Smooth muscle cell (in vitro differentiated cells): ENCODE measurements at regions not wholly inside any gene's neighbourhood (a gene's known extent, or its start where the extent isn't known, plus 50 kb on each side); places are given as distances from the start of the nearest gene placed in this dataset.

Experiments
- DNase-seq: peaks from one replicate; lab custom pipeline; 2025; ENCODE audit not compliant: unreplicated experiment; lab: John Stamatoyannopoulos, UW
- H2AFZ ChIP-seq: fragments of 200-600 bp; sonication (generic); 2 replicates; pipeline ENCODE4 v1.6.0; 2016; ENCODE audit warnings: antibody characterized with exemption, low read depth, mild to moderate bottlenecking
- H3F3A ChIP-seq: fragments of 200-600 bp; sonication (generic); 2 replicates; pipeline ENCODE4 v1.6.0; 2017; ENCODE audit warnings: antibody characterized with exemption, low read depth
- H3K27ac ChIP-seq: fragments of 200-600 bp; sonication (generic); 2 replicates; pipeline ENCODE4 v1.5.1; 2016; ENCODE audit warnings: low read depth, mild to moderate bottlenecking
- H3K27me3 ChIP-seq: fragments of 200-600 bp; sonication (generic); 2 replicates; pipeline ENCODE4 v1.6.1; 2016; ENCODE audit warnings: low read depth, mild to moderate bottlenecking
- H3K36me3 ChIP-seq: fragments of 200-600 bp; sonication (generic); 2 replicates; pipeline ENCODE4 v1.5.1; 2016; ENCODE audit warnings: low read depth
- H3K4me1 ChIP-seq: fragments of 200-600 bp; sonication (generic); 2 replicates; pipeline ENCODE4 v1.5.1; 2016; ENCODE audit warnings: low read depth
- H3K4me2 ChIP-seq: fragments of 200-600 bp; sonication (generic); 2 replicates; pipeline ENCODE4 v1.6.0; 2016; ENCODE audit warnings: mild to moderate bottlenecking
- H3K4me3 ChIP-seq: fragments of 200-600 bp; sonication (generic); 2 replicates; pipeline ENCODE4 v1.5.1; 2016; ENCODE audit warnings: mild to moderate bottlenecking
- H3K79me2 ChIP-seq: fragments of 200-600 bp; sonication (generic); 2 replicates; pipeline ENCODE4 v1.6.0; 2016; ENCODE audit warnings: low read depth, mild to moderate bottlenecking
- H3K9ac ChIP-seq: fragments of 200-600 bp; sonication (generic); 2 replicates; pipeline ENCODE4 v1.6.0; 2016; ENCODE audit warnings: low read depth
- H3K9me3 ChIP-seq: fragments of 200-600 bp; sonication (generic); replicated peaks from 2 replicates; pipeline ENCODE4 v1.5.1; 2016; ENCODE audit warnings: low read depth
- H4K20me1 ChIP-seq: fragments of 200-600 bp; sonication (generic); 2 replicates; pipeline ENCODE4 v1.6.0; 2016; ENCODE audit warnings: low read depth
- WGBS: methylation state at CpG from one replicate; pipeline ENCODE4 v1.1.7; 2016; ENCODE audit warnings: low lambda C conversion rate; 5-methylcytosine and 5-hydroxymethylcytosine counted together
- TF ChIP-seq, protein P1 (sequence below): fragments of 200-600 bp; sonication (generic); IDR thresholded peaks from 2 replicates; pipeline ENCODE4 v1.5.1; 2017; ENCODE audit warnings: borderline replicate concordance, mild to moderate bottlenecking, antibody characterized with exemption; ENCODE audit not compliant: insufficient read depth, poor library complexity, severe bottlenecking

GRCh38 chr13:30027569-30028455 lies 177.4 kb upstream of the UBL3 start:
- Histone ChIP-seq H3K4me3 (no peak overlapping the region), H4K20me1 (no peaks in the 10 kb centered on the region), H3K79me2 (no peaks in the 10 kb centered on the region), H2AFZ (no peak overlapping the region), H3K4me1 (no peaks in the 10 kb centered on the region), H3K27me3 (no peaks in the 10 kb centered on the region), H3K36me3 (no peaks in the 10 kb centered on the region), H3K9me3 (no peaks in the 10 kb centered on the region), H3K9ac (no peak overlapping the region), H3F3A (no peaks in the 10 kb centered on the region), H3K27ac (no peak overlapping the region), H3K4me2 (no peak overlapping the region)
- TF ChIP-seq, protein P1, sequence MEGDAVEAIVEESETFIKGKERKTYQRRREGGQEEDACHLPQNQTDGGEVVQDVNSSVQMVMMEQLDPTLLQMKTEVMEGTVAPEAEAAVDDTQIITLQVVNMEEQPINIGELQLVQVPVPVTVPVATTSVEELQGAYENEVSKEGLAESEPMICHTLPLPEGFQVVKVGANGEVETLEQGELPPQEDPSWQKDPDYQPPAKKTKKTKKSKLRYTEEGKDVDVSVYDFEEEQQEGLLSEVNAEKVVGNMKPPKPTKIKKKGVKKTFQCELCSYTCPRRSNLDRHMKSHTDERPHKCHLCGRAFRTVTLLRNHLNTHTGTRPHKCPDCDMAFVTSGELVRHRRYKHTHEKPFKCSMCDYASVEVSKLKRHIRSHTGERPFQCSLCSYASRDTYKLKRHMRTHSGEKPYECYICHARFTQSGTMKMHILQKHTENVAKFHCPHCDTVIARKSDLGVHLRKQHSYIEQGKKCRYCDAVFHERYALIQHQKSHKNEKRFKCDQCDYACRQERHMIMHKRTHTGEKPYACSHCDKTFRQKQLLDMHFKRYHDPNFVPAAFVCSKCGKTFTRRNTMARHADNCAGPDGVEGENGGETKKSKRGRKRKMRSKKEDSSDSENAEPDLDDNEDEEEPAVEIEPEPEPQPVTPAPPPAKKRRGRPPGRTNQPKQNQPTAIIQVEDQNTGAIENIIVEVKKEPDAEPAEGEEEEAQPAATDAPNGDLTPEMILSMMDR, result no peak
- no peak for DNase-seq
- WGBS, result 83% methylated on average over 6 of the region's 6 CpGs

DNA sequence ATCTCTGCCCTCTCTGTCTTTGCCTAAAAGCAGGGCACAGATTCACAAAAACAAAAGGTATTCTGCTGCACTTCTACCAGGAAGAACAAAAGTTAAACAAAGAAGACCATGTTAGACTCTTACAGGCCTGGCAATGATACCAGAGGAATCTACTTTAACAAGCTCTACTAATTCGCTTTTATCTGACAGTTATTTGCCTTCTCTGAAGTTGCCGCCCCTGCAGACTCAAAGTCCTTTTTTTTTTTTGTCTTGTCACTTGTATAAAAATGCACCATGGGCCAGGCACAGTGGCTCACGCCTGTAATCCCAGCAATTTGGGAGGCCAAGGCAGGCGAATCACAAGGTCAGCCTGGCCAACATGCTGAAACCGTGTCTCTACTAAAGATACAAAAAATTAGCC lies 176.5 kb upstream of the UBL3 start:
- H3K27ac ChIP-seq, result no peak overlapping the region
- no peak for DNase-seq
- H3K4me3 ChIP-seq, result no peak overlapping the region
- H3K9me3 ChIP-seq, result no peaks in the 10 kb centered on the region
- no peak overlapping the region for H2AFZ ChIP-seq
- WGBS, result 38% methylated on average over 5 of the region's 5 CpGs
- no peak overlapping the region for H3K9ac ChIP-seq
- H3K4me1 ChIP-seq, result no peaks in the 10 kb centered on the region
- no peaks in the 10 kb centered on the region for H4K20me1 ChIP-seq
- H3K27me3 ChIP-seq, result no peaks in the 10 kb centered on the region
- H3F3A ChIP-seq, result no peaks in the 10 kb centered on the region
- TF ChIP-seq, protein P1, result no peak
- H3K4me2 ChIP-seq, result no peak overlapping the region
- H3K36me3 ChIP-seq, result no peaks in the 10 kb centered on the region
- no peaks in the 10 kb centered on the region for H3K79me2 ChIP-seq

DNA sequence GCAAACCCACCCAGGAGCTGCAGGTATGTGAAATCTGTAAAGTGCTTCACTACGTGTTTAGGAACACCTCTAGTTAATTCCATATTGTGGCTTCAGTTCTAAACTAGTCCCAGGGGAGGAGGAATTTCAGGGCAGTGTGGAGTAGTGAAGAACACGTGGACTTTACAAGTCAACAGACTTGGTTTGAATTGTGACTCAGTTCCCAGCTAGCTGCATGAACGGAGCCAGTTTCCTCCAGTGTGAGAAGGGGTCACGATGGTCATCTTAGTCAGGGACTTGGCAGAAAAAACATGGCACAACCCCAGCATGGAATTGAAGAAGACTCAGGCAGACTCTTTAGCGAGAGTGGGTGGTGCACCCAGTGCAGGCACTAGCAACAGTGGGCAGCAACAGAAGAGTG lies 175.7 kb upstream of the UBL3 start:
- H3F3A ChIP-seq, result no peaks in the 10 kb centered on the region
- no peak overlapping the region for H3K4me3 ChIP-seq
- WGBS, result 76% methylated on average over 5 of the region's 5 CpGs
- DNase-seq, result no peak
- no peaks in the 10 kb centered on the region for H3K4me1 ChIP-seq
- H3K9ac ChIP-seq, result no peak overlapping the region
- H3K36me3 ChIP-seq, result no peaks in the 10 kb centered on the region
- H2AFZ ChIP-seq, result no peak overlapping the region
- no peak overlapping the region for H3K27ac ChIP-seq
- H3K4me2 ChIP-seq, result no peak overlapping the region
- H3K9me3 ChIP-seq, result no peaks in the 10 kb centered on the region
- no peaks in the 10 kb centered on the region for H4K20me1 ChIP-seq
- no peaks in the 10 kb centered on the region for H3K79me2 ChIP-seq
- TF ChIP-seq, protein P1, result no peak
- no peaks in the 10 kb centered on the region for H3K27me3 ChIP-seq

GRCh38 chr13:30025351-30025750 lies 174.9 kb upstream of the UBL3 start:
- no peak overlapping the region for H2AFZ ChIP-seq
- TF ChIP-seq, protein P1, result no peak
- no peaks in the 10 kb centered on the region for H3K9me3 ChIP-seq
- no peaks in the 10 kb centered on the region for H3K36me3 ChIP-seq
- WGBS, result 100% methylated on average over 1 of the region's 1 CpG
- H3K27me3 ChIP-seq, result no peaks in the 10 kb centered on the region
- no peak overlapping the region for H3K4me2 ChIP-seq
- no peak for DNase-seq
- no peaks in the 10 kb centered on the region for H4K20me1 ChIP-seq
- no peak overlapping the region for H3K9ac ChIP-seq
- H3K27ac ChIP-seq, result no peak overlapping the region
- peaks cover 3% of the 10 kb centered on the region for H3K4me1 ChIP-seq
- no peak overlapping the region for H3K4me3 ChIP-seq
- no peaks in the 10 kb centered on the region for H3K79me2 ChIP-seq
- H3F3A ChIP-seq, result no peaks in the 10 kb centered on the region
